ENCODE measurements at regions not wholly inside any gene's neighbourhood (a gene's known extent, or its start where the extent isn't known, plus 50 kb on each side); places are given as distances from the start of the nearest gene placed in this dataset.
A peak's percentile ranks its signal among the peaks of the same experiment; 100 is the strongest.
"Not testable (repeated sequence)": the region's sequence is repeated elsewhere in the genome, so short reads cannot be mapped to it uniquely, and the experiment has no call there.

DNA sequence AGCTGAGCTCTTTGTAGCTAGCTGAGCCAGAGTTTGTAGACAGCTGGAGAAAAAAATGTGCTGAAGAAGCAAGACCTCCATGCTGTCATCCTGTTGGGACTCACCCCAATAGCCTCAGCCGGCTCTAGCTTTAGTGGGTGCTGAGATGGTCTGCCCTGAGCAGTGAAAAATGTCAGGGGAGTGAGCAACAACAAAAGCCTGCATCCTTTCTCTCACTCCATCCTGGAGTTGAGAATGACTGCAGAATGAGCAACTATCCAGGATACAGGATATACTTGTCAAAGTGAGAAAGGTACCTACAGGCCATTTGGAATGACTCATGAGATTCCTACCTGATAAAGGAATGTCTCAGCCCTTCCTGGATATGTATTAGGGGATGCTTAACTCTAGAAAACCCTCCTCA lies 146.1 kb upstream of the DLX2 start:
- Mint-ChIP-seq H3K27me3 (ENCODE audit: low read depth) (peaks cover 3% of the 10 kb centered on the region), H3K4me3 (no peak overlapping the region), H3K36me3 (ENCODE audit: insufficient read depth) (no peaks in the 10 kb centered on the region), H3K9me3 (peaks cover 3% of the 10 kb centered on the region), H3K4me1 (ENCODE audit: low read depth) (peaks cover 15% of the 10 kb centered on the region)
- no peak for DNase-seq
- ATAC-seq: no peak

DNA sequence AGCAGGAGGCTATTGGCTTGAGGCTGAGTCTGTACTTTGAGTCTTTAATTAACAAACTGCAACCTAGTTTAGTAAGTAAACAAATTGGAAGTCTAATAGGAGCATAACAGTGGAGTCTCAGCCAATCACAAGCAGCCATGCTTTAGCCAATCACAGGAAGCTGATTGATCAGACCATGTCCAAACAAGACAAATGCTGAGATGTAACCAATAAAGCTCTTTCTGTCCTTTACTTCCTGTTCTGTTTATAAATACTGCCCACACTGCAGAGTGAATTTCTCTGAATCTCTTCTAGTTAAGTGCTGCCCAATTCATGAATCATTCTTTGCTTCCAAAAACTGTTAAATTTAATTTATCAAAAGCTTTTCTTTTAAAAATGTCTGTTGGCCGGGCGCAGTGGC lies 146.6 kb upstream of the DLX2 start:
- DNase-seq: no peak
- H3K36me3 Mint-ChIP-seq (ENCODE audit: insufficient read depth): no peaks in the 10 kb centered on the region
- peaks cover 15% of the 10 kb centered on the region for H3K4me1 Mint-ChIP-seq (ENCODE audit: low read depth)
- ATAC-seq: no peak
- H3K27me3 Mint-ChIP-seq (ENCODE audit: low read depth): peaks cover 3% of the 10 kb centered on the region
- no peak overlapping the region for H3K4me3 Mint-ChIP-seq
- H3K9me3 Mint-ChIP-seq: peaks cover 3% of the 10 kb centered on the region

DNA sequence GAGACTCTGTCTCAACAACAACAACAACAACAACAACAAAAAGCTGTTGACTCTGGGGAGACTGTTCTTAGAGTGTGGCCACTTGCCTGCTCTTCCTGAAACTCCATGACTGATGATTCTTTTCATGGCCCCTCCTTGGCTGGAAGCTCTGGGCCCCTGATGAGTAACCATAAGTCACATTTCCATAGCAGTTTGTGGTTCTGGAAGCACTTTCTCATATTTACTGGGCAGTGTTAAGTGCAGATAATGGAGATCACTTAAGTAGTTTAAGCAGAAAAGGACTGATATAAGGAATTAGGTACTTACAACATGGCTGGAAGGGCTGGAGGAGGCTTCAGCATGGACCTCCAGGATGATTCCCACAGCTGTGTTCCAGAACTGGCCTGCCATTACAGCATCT lies 147.3 kb upstream of the DLX2 start:
- no peaks in the 10 kb centered on the region for H3K36me3 Mint-ChIP-seq (ENCODE audit: insufficient read depth)
- no peak for DNase-seq
- peak; percentile 15 to 38 for ATAC-seq
- H3K4me3 Mint-ChIP-seq: no peak overlapping the region
- peaks cover 3% of the 10 kb centered on the region for H3K9me3 Mint-ChIP-seq
- peaks cover 15% of the 10 kb centered on the region for H3K4me1 Mint-ChIP-seq (ENCODE audit: low read depth)
- peaks cover 3% of the 10 kb centered on the region for H3K27me3 Mint-ChIP-seq (ENCODE audit: low read depth)

DNA sequence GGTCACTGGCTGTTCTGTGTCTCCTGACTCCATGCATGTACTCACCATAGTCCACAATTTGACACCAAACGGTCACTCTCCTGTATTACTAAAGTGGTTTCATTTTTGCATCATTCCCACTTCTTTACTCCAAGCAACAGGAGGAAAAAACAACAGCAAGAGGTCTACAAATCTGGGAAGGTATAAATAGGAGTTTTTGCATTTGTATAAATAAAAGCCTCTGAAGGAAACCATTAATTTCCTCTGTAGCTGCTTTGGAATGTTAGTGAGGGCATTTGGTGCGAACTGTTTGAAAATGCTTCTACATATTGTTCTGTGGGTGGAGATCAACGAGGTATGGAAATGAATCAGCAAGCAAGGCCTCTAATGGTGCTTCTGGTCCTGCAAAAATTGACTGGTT lies 148.5 kb upstream of the DLX2 start:
- H3K9me3 Mint-ChIP-seq: peaks cover 3% of the 10 kb centered on the region
- ATAC-seq (no peak), DNase-seq (no peak)
- no peaks in the 10 kb centered on the region for H3K36me3 Mint-ChIP-seq (ENCODE audit: insufficient read depth)
- no peaks in the 10 kb centered on the region for H3K27me3 Mint-ChIP-seq (ENCODE audit: low read depth)
- H3K4me1 Mint-ChIP-seq (ENCODE audit: low read depth): peaks cover 15% of the 10 kb centered on the region
- no peak overlapping the region for H3K4me3 Mint-ChIP-seq

DNA sequence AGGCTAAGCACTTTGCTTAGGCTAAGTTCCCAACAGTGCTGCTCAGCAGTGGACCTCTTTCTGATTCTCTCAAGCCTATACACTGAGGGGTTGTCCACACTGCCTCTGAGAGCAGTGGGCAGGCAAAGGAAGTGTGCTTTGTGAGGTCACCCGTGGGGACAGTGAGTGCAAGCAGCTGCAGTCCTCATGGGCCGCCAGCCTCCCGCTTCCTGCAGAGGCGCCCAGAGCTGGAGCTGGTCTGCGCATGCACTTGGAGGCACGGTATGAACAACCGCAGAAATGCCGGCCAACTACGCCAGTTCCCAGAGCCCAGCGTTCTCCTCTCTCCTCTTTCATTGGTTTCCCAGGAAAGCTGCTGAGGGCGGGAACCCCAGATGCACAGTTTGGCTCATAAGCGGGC lies 149.5 kb upstream of the DLX2 start:
- H3K36me3 Mint-ChIP-seq (ENCODE audit: insufficient read depth): no peaks in the 10 kb centered on the region
- ATAC-seq: no peak
- H3K27me3 Mint-ChIP-seq (ENCODE audit: low read depth): no peaks in the 10 kb centered on the region
- H3K9me3 Mint-ChIP-seq: peaks cover 3% of the 10 kb centered on the region
- no peak for DNase-seq
- H3K4me1 Mint-ChIP-seq (ENCODE audit: low read depth): peaks cover 15% of the 10 kb centered on the region
- H3K4me3 Mint-ChIP-seq: no peak overlapping the region

DNA sequence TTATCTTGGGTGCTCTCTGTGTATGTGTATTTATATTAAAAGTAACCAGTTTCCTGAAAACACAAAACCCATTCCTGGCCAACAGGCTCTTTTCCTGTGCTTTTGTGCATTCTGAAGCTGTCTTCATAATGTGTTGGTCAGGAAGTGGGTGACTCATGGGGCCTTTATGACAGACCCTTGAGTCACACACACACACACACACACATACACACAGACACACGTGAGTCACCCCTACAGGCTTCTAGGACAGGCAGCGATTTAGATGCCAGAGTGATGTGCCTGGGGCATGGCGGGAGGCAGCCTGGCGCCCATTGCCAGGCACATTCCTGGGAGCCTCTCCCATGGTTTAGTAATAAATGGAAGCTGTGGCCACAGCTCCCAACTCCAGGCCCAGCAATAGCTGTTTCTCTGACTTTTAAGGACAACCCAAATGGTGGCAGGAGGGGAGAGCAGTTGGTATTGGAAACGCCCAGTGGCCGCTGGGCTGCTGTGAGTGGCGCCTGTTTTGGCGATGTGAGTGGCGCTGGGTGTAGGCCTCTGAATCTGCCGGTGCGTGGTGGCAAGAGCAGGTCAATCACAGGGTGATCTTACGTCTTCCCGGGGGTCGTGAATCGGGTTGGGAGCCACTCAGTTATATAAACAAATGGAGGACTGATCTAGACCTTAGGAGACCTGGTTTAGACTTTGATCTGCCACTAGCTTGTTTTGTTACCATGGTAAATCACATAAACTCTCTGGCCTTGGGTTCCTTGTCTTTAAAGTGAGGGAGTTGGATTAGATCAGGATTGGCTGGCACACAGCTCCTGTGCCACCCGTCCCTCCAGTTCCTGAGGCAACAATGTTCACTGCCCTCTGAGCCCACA lies 150.7 kb upstream of the DLX2 start:
- peaks cover 3% of the 10 kb centered on the region for H3K9me3 Mint-ChIP-seq
- no peaks in the 10 kb centered on the region for H3K36me3 Mint-ChIP-seq (ENCODE audit: insufficient read depth)
- no peaks in the 10 kb centered on the region for H3K27me3 Mint-ChIP-seq (ENCODE audit: low read depth)
- no peak overlapping the region for H3K4me3 Mint-ChIP-seq
- ATAC-seq (peak; percentile 96 to 98), DNase-seq (peak; percentile 57)
- H3K4me1 Mint-ChIP-seq (ENCODE audit: low read depth): peaks cover 15% of the 10 kb centered on the region

DNA sequence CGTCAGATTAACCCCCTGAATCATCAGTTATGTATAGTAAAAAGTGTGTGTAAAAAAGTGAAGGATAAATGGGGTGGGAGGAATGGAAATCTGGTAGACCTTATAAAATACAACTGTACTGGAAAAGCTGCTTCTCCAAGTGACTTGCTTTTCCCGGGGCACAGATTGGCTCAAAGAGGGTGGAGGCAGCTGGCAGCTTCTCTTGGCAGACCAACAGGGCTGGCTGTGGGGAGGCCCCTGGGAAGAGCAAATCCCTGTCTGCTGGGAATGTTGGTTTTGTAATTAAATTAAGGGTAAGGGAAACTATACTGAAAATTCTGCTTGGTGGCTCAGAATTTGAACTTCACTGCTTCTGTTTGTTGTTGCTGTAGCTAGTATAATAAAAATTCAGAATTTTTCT lies 154.2 kb upstream of the DLX2 start:
- Mint-ChIP-seq H3K9me3 (peaks cover 3% of the 10 kb centered on the region), H3K36me3 (ENCODE audit: insufficient read depth) (no peaks in the 10 kb centered on the region), H3K27me3 (ENCODE audit: low read depth) (no peaks in the 10 kb centered on the region), H3K4me1 (ENCODE audit: low read depth) (peaks cover 12% of the 10 kb centered on the region), H3K4me3 (no peak overlapping the region)
- DNase-seq (no peak), ATAC-seq (no peak)

DNA sequence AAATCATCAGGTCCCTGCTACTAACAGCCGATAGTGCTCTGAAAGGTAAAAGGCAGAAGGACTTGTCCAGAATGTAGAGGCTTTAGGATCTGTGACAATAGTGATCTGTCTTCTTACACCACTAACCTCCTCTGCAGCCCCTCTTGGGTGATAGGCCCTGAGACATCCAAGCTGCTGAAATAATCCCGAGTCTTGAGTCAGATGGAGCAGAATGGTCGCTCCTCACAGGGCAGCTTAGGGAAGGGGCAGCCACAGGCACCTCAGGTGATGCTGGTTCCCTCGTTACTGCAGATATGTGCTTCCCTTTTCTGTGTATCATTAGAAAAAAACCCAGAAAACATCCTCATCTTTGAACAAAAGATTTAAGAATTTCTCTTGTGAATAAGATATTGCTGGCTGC lies 157.1 kb upstream of the DLX2 start:
- ATAC-seq: no peak
- H3K4me1 Mint-ChIP-seq (ENCODE audit: low read depth): no peaks in the 10 kb centered on the region

DNA sequence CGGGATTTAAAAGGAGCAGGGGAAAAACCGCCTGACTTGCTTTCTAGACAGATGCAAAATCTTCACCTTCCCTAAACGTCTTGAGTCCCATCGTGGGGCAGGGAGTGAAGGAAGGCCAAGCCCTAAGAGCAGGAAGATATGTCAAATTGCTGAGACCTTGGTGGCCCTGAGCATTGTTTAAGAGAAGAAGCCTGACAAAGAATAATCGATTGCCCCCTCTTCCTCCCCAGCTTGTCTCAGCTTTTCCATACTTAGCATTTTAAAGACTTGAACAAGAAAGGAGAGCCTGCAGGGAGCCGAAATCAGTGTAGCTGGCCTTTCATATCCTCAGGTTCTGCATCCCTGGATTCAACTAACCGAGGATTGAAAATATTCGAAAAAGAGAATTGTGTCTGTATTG lies 157.6 kb upstream of the DLX2 start:
- H3K27me3 Mint-ChIP-seq (ENCODE audit: low read depth): no peaks in the 10 kb centered on the region
- no peaks in the 10 kb centered on the region for H3K36me3 Mint-ChIP-seq (ENCODE audit: insufficient read depth)

More for the DNA sequence above, 157.1 kb upstream of the DLX2 start:
- DNase-seq: no peak
- Mint-ChIP-seq H3K36me3 (ENCODE audit: insufficient read depth) (no peaks in the 10 kb centered on the region), H3K9me3 (no peaks in the 10 kb centered on the region), H3K4me3 (no peak overlapping the region), H3K27me3 (ENCODE audit: low read depth) (no peaks in the 10 kb centered on the region)

DNA sequence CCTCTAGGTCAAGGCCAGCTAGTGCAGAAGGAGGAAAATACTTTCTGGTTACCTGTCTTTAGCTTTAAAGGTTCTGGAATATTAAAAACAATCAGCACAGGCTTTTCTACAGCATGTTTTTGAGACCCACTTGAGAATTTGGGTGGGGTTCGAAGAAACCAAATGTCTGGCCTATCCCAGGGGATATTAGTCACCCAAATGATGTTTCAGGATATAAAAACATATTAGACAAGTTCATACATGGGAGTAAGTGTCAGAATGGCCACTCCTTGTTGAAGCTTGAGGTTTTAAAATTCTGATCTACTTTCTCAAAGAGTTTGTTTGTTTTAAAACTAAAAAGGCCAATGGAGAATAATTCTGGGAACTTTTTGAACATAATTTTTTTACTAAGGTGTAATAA lies 158.6 kb upstream of the DLX2 start:
- no peak for ATAC-seq
- H3K36me3 Mint-ChIP-seq (ENCODE audit: insufficient read depth): no peaks in the 10 kb centered on the region
- H3K9me3 Mint-ChIP-seq: no peaks in the 10 kb centered on the region

More for the DNA sequence above, 157.6 kb upstream of the DLX2 start:
- no peak for DNase-seq
- Mint-ChIP-seq H3K9me3 (no peaks in the 10 kb centered on the region), H3K4me1 (ENCODE audit: low read depth) (no peaks in the 10 kb centered on the region), H3K4me3 (no peak overlapping the region)
- no peak for ATAC-seq

DNA sequence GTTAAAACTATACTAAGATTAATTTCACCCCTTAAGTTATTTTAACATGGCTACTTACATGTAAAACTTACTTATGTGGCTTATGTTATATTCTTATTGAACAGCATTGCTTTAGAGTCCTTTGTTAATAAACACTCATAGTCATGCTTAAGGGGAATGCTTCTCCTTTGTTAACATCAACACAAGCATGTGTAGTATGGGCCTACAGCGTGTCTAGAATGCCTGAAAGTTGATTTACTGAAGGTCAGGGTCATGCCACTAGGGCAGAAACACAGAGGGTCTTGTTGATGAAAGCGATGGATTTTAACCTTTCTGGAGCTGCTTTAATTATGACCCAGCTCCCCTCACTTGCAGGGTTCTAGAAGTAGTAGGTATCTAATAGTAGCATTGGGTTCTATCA lies 159.8 kb upstream of the DLX2 start:
- DNase-seq: no peak
- no peaks in the 10 kb centered on the region for H3K27me3 Mint-ChIP-seq (ENCODE audit: low read depth)
- no peaks in the 10 kb centered on the region for H3K4me1 Mint-ChIP-seq (ENCODE audit: low read depth)
- no peaks in the 10 kb centered on the region for H3K9me3 Mint-ChIP-seq
- H3K36me3 Mint-ChIP-seq (ENCODE audit: insufficient read depth): no peaks in the 10 kb centered on the region
- H3K4me3 Mint-ChIP-seq: no peak overlapping the region
- ATAC-seq: no peak

More for the DNA sequence above, 158.6 kb upstream of the DLX2 start:
- Mint-ChIP-seq H3K4me3 (no peak overlapping the region), H3K4me1 (ENCODE audit: low read depth) (no peaks in the 10 kb centered on the region), H3K27me3 (ENCODE audit: low read depth) (no peaks in the 10 kb centered on the region)
- DNase-seq: no peak

DNA sequence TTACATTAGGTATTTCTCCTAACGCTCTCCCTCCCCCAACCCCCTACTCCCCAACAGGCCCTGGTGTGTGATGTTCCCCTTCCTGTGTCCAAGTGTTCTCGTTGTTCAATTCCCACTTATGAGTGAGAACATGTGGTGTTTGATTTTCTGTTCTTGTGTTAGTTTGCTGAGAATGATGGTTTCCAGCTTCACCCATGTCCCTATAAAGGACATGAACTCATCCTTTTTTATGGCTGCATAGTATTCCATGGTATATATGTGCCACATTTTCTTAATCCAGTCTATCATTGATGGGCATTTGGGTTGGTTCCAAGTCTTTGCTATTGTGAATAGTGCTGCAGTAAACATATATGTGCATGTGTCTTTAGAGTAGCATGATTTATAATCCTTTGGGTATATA lies 162.1 kb upstream of the DLX2 start:
- H3K27me3 Mint-ChIP-seq (ENCODE audit: low read depth); H3K36me3 Mint-ChIP-seq (ENCODE audit: insufficient read depth); H3K4me1 Mint-ChIP-seq (ENCODE audit: low read depth); H3K4me3 Mint-ChIP-seq; DNase-seq; H3K9me3 Mint-ChIP-seq; ATAC-seq: not testable (repeated sequence)

DNA sequence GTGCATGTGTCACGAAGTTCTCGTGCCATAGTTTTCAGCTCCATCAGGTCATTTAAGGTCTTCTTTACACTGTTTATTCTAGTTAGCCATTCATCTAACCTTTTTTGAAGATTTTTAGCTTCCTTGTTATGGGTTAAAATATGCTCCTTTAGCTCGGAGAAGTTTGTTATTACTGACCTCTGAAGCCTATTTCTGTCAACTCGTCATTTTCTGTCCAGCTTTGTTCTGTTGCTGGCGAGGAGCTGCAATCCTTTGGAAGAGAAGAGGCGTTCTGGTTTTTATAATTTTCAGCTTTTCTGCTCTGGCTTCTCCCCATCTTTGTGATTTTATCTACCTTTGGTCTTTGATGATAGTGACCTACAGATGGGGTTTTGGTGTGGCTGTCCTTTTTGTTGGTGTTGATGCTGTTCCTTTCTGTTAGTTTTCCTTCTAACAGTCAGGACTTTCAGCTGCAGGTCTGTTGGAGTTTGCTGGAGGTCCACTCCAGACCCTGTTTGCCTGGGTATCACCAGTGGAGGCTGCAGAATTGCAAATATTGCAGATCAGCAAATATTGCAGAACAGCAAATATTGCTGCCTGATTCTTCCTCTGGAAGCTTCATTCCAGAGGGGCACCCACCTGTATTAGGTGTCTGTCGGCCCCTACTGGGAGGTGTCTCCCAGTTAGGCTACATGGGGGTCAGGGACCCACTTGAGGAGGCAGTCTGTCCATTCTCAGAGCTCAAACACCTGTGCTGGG lies 157.7 kb upstream of the ITGA6 start:
- not testable (repeated sequence) for H3K9me3 Mint-ChIP-seq; H3K4me3 Mint-ChIP-seq; H3K36me3 Mint-ChIP-seq (ENCODE audit: insufficient read depth); H3K27me3 Mint-ChIP-seq (ENCODE audit: low read depth); DNase-seq; ATAC-seq; H3K4me1 Mint-ChIP-seq (ENCODE audit: low read depth)

DNA sequence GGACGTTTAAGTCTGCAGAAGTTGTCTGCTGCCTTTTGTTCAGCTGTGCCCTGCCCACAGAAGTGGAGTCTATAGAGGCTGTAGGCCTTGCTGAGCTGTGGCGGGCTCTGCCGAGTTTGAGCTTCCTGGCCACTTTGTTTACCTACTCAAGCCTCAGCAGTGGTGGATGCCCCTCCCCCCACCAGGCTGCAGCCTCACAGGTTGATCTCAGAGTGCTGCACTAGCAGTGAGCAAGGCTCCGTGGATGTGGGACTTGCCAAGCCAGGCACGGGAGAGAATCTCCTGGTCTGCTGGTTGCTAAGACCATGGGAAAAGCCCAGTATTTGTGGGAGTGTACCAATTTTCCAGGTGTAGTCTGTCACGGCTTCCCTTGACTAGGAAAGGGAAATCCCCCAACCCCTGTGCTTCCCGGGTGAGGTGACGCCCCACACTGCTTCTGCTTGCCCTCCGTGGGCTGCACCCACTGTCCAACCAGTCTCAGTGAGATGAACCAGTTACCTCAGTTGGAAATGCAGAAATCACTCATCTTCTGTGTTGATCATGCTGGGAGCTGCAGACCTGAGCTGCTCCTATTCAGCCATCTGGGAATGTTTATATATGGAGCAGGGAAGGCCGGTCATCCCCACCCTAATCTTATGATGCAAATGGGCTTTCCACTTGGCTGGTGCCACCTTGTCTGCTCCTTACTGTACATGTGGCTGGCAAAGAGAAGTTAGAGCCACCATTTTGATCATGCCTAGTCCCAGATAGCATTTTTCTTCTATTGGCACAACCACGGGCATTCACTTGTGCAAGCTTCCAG lies 156.9 kb upstream of the ITGA6 start:
- DNase-seq: peak; percentile 9
- peaks cover 7% of the 10 kb centered on the region for H3K4me1 Mint-ChIP-seq (ENCODE audit: low read depth)
- H3K9me3 Mint-ChIP-seq: no peaks in the 10 kb centered on the region
- no peak overlapping the region for H3K4me3 Mint-ChIP-seq
- H3K36me3 Mint-ChIP-seq (ENCODE audit: insufficient read depth): no peaks in the 10 kb centered on the region
- peaks cover 4% of the 10 kb centered on the region for H3K27me3 Mint-ChIP-seq (ENCODE audit: low read depth)
- ATAC-seq: no peak
